ENCODE measurements at regions not wholly inside any gene's neighbourhood (a gene's known extent, or its start where the extent isn't known, plus 50 kb on each side); places are given as distances from the start of the nearest gene placed in this dataset.

- TF ChIP-seq EZH2 (IDR thresholded peaks at IDR 0.05; ENCODE audit: borderline replicate concordance, insufficient read depth, low read length, poor library complexity, severe bottlenecking), result no peak
- no peak for TF ChIP-seq CTCF (IDR thresholded peaks at IDR 0.05; ENCODE audit: poor library complexity, severe bottlenecking)
- no peak for TF ChIP-seq MXI1 (conservative IDR thresholded peaks at IDR 0.05; ENCODE audit: poor library complexity, severe bottlenecking)
- TF ChIP-seq REST (IDR thresholded peaks at IDR 0.05; ENCODE audit: borderline replicate concordance), result no peak
- no peak for TF ChIP-seq TAF1 (IDR thresholded peaks at IDR 0.05; ENCODE audit: low read depth)
- no peak for TF ChIP-seq RAD21 (conservative IDR thresholded peaks at IDR 0.05)
- no peak for TF ChIP-seq EP300 (conservative IDR thresholded peaks at IDR 0.05; ENCODE audit: poor library complexity, severe bottlenecking)
- TF ChIP-seq POLR2AphosphoS5 (IDR thresholded peaks at IDR 0.05), result no peak
- TF ChIP-seq SMC3 (conservative IDR thresholded peaks at IDR 0.05; ENCODE audit: poor library complexity), result no peak
Measured at GRCh38 chr2:8374782-8375181, 307.1 kb upstream of the ID2 start.

Measured in neural cell (in vitro differentiated cells).